Fibroblast of mammary gland (primary cell): ENCODE measurements at regions not wholly inside any gene's neighbourhood (a gene's known extent, or its start where the extent isn't known, plus 50 kb on each side); places are given as distances from the start of the nearest gene placed in this dataset.
A peak's percentile ranks its signal among the peaks of the same experiment; 100 is the strongest.
"Not testable (repeated sequence)": the region's sequence is repeated elsewhere in the genome, so short reads cannot be mapped to it uniquely, and the experiment has no call there.

Experiments used
- DNase-seq: peaks from one replicate; pipeline ENCODE4 v3.0.0-alpha.2; 2010; ENCODE audit warnings: low read depth
- H3K4me3 ChIP-seq: 2 replicates; pipeline ENCODE4 v1.5.1; 2011; ENCODE audit warnings: low read depth, mild to moderate bottlenecking, low read length, moderate library complexity; ENCODE audit not compliant: control insufficient read depth
- TF ChIP-seq, protein P1 (sequence below): conservative IDR thresholded peaks from 2 replicates; pipeline ENCODE4 v1.5.1; 2011; ENCODE audit warnings: low read depth, low read length, inconsistent platforms; ENCODE audit not compliant: control insufficient read depth, insufficient read depth

DNA sequence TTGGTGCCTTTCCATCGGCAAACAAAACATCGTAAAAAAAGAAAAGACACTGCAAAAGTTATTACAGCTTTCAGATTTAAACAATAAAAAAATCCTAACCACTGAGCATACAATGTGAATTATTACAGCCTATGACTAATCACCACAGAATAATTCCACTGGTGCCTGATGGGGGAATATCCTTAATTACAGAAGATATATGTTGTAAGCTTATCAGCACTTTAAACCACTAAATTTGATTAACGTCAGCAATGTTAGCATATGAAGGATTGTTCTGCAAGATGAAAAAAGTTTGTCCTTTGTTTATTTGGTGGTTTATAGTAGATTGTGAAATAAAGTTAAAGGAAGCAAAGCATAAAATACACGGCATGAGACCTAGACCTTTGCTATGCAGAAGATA lies 210.2 kb upstream of the ADAMTS3 start:
- no peak overlapping the region for H3K4me3 ChIP-seq
- TF ChIP-seq, protein P1, sequence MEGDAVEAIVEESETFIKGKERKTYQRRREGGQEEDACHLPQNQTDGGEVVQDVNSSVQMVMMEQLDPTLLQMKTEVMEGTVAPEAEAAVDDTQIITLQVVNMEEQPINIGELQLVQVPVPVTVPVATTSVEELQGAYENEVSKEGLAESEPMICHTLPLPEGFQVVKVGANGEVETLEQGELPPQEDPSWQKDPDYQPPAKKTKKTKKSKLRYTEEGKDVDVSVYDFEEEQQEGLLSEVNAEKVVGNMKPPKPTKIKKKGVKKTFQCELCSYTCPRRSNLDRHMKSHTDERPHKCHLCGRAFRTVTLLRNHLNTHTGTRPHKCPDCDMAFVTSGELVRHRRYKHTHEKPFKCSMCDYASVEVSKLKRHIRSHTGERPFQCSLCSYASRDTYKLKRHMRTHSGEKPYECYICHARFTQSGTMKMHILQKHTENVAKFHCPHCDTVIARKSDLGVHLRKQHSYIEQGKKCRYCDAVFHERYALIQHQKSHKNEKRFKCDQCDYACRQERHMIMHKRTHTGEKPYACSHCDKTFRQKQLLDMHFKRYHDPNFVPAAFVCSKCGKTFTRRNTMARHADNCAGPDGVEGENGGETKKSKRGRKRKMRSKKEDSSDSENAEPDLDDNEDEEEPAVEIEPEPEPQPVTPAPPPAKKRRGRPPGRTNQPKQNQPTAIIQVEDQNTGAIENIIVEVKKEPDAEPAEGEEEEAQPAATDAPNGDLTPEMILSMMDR, result no peak
- peak; percentile 51 for DNase-seq

DNA sequence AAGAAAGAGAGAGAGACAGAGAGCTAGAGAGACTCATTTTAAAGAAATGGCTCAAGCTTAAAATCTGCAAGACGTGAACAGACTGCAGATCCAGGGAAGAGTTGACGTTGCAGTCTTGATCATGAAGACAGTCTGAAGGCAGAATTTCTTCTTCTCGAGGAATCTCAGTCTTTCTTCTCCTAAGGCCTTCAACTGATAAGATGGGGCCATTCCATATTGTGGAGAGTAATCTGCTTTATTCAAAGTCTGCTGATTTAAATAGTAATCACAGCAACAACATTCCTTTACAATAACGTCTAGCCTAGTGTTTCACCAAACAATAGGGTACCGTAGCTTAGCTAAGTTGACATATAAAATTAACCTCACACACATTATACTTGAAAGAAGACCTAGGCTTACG lies 208.4 kb upstream of the ADAMTS3 start:
- TF ChIP-seq, protein P1, result no peak
- H3K4me3 ChIP-seq, result no peak overlapping the region
- no peak for DNase-seq

DNA sequence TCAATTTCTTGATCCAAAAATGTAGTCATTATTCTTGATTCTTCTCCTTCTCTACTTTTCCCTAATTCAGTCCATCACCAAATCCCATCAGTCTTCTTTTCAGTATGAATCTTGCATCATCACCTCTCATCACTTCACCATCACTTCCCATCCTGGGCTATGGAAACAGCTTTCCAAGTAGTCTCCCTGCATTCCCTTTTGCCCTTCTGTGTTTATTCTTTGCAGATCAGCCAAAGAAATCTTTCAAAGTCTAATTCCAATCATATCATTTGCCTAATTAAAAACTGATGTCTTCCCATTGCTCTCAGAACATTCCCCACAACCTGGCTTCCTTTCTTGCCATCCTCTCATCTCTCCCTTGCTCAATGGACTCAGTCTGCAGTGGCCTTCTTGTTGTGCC lies 201.7 kb upstream of the ADAMTS3 start:
- no peak overlapping the region for H3K4me3 ChIP-seq
- TF ChIP-seq, protein P1, result no peak
- peak; percentile 54 for DNase-seq

DNA sequence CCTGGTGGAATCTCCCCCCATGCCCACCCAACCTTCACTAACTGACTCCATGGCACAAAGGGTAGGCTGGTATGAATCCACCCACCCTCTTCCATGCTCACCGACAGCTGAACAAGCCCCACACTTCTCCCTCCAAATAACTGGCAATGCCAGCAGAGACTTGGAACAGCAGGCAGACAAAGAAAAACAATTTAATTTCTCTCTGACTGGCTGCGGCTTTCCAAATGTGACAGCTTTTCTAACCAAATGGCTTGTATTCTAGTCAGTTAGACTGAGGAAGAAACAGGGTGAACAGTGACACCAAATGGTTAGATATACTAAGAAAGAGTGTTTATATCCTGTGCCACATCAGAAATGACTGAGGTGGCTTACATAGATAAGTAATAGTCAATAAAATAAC lies 199.3 kb upstream of the ADAMTS3 start:
- TF ChIP-seq, protein P1, result no peak
- no peak overlapping the region for H3K4me3 ChIP-seq
- no peak for DNase-seq

GRCh38 chr4:72767618-72768302 lies 198.7 kb upstream of the ADAMTS3 start:
- no peak overlapping the region for H3K4me3 ChIP-seq
- peak; percentile 83 for DNase-seq
- TF ChIP-seq, protein P1, result no peak

DNA sequence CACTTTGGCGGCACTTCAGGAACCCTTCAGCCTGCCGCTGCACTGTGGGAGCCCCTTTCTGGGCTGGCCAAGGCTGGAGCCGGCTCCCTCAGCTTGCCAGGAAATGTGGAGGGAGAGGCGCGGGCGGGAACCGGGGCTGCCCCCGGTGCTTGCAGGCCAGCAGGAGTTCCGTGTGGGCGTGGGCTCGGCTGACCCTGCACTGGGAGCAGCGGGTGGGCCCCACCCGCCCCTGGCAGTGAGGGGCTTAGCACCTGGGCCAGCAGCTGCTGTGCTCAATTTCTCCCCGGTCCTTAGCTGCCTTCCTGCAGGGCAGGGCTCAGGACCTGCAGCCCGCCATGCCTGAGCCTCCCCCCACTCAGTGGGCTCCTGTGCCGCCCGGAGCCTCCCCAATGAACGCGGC lies 196.8 kb upstream of the ADAMTS3 start:
- H3K4me3 ChIP-seq, DNase-seq: not testable (repeated sequence)

DNA sequence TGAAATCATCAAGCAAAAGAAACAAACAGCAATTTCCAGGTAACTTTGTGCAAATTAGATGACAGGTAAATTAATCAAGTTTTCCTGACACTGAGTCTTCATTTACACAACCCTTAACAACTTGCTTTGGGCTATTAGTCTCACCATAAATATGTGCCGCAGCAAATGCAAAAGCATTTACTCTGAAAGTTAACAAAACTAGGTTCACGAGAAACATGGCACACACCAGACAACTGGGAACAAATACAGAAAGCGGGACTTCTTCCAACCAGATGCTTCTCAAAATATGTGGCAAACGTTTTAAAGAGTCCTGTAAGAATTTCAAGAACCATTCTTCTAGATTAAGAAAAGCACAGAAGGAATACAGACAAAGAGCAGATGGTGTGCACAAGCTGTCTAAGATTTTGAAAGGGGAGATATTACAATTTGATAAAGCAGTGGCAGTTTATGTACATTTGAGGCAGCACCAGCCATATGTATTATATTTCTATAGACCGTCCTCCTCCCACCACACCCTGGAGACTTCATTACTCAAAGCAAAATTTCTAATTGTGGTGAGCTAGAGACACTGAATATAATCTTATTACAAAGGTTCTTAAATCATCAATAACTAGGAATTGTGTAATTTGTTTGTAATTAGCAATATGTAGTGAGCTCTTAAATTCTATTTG lies 192.5 kb upstream of the ADAMTS3 start:
- no peak for DNase-seq

GRCh38 chr4:72753414-72753813 lies 184.4 kb upstream of the ADAMTS3 start:
- not testable (repeated sequence) for H3K4me3 ChIP-seq, DNase-seq

More for the DNA sequence above, 192.5 kb upstream of the ADAMTS3 start:
- TF ChIP-seq, protein P1, result no peak
- no peak overlapping the region for H3K4me3 ChIP-seq
